Activated CD4-positive, alpha-beta T cell treated with anti-CD3 and anti-CD28 coated beads, Interleukin-2, amount 10 ng/mL, durations not matched to agents 24 days and 14 days (primary cell): ENCODE measurements at regions not wholly inside any gene's neighbourhood (a gene's known extent, or its start where the extent isn't known, plus 50 kb on each side); places are given as distances from the start of the nearest gene placed in this dataset.
"Not testable (repeated sequence)": the region's sequence is repeated elsewhere in the genome, so short reads cannot be mapped to it uniquely, and the experiment has no call there.

Source experiments
- DNase-seq: peaks from one replicate; pipeline ENCODE4 v3.0.0; 2022
- H3K27ac Mint-ChIP-seq: one replicate; pipeline ENCODE4 v1.8.0; 2022; ENCODE audit warnings: mild to moderate bottlenecking, mixed read lengths
- H3K27me3 Mint-ChIP-seq: one replicate; pipeline ENCODE4 v1.8.0; 2022; ENCODE audit warnings: mixed read lengths
- H3K36me3 Mint-ChIP-seq: one replicate; pipeline ENCODE4 v1.8.0; 2022; ENCODE audit warnings: low read depth, mild to moderate bottlenecking, mixed read lengths
- H3K4me1 Mint-ChIP-seq: one replicate; pipeline ENCODE4 v1.8.0; 2021; ENCODE audit warnings: mixed read lengths
- H3K4me3 Mint-ChIP-seq: one replicate; pipeline ENCODE4 v1.8.0; 2022; ENCODE audit warnings: mild to moderate bottlenecking, moderate library complexity, mixed read lengths
- H3K9me3 Mint-ChIP-seq: one replicate; pipeline ENCODE4 v1.8.0; 2021; ENCODE audit warnings: mixed read lengths
- intact Hi-C: fragments of 100-400 bp; cut with micrococcal nuclease; formaldehyde crosslinking; loops from one replicate; pipeline ENCODE4 v1.15.1; 2023

DNA sequence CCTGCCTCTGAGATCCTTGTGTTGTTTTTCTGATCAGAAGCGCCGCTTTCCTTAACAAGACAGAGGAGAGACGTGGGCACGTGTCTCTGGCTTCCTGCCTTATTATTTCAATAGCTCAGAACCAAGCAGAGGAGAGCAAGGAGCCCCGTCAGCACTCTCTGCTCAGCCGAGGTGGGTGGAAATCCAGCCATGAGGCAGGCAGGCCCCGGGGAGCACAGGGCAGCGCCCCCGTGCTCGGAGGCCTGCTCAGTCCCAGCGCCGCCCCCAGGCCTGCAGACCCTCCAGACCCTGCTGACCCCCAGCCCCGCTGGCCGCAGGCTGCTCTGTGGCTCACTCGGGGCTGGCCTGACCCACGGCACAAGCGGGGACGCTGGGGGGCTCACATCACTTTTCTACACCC lies 162.8 kb downstream of the BRD1 start:
- no peaks in the 10 kb centered on the region for H3K9me3 Mint-ChIP-seq
- no peak overlapping the region for H3K4me3 Mint-ChIP-seq
- peaks cover 14% of the 10 kb centered on the region for H3K27me3 Mint-ChIP-seq
- H3K27ac Mint-ChIP-seq, result no peak overlapping the region
- no peak for DNase-seq
- H3K36me3 Mint-ChIP-seq, result no peaks in the 10 kb centered on the region
- intact Hi-C loops, result no loop called here
- peaks cover 8% of the 10 kb centered on the region for H3K4me1 Mint-ChIP-seq

DNA sequence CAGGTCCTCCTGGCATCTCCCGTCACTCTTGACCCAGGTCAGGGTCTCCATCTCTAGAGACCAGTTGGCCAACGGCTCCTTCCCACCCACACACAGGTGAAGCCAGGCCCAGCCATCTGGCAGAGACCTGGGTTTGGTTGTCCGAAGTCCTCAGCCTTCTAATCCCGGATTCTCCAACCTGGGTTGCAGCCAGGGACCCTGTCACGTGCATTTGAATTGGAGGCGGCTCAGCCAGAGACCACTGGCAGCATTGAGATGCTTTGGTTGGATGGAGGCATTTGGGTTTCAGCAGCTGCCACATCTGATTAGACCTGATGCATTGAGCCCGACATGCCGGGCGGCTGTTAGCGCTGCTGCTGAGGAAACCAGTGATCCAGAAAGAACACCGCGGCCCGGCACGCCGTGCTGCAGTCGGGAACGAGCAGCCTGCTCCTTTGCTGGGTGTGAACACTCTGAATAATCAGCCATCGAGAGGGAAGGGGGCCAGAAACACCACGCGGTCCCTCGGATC lies 163.2 kb downstream of the BRD1 start:
- intact Hi-C loops, result no loop called here

DNA sequence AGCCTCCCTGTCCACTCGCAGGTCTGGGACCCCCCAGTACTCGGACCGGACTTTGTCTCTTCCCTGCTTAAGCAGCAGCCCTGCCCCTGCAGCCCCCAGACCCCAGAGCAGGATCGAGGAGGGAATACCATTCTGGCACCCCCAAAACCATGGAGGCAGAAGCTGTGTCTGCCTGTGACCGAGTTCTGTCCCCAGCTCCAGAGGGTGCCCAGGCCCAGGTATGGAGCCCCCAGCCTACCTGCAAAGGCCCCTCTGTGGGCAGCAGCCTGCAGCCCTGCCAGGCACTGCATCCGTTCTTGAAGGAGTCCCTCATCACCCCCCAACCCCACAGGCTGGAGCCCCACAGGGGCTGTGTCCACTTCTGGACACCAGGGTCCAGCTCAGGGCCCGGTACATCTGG lies 163.8 kb downstream of the BRD1 start:
- intact Hi-C loops, result no loop called here
- DNase-seq, result no peak
- Mint-ChIP-seq H3K27ac (no peak overlapping the region), H3K4me1 (peaks cover 5% of the 10 kb centered on the region), H3K27me3 (peaks cover 5% of the 10 kb centered on the region), H3K4me3 (no peak overlapping the region), H3K36me3 (no peaks in the 10 kb centered on the region), H3K9me3 (no peaks in the 10 kb centered on the region)

More for the DNA sequence above, 163.2 kb downstream of the BRD1 start:
- Mint-ChIP-seq H3K4me1 (peaks cover 8% of the 10 kb centered on the region), H3K36me3 (no peaks in the 10 kb centered on the region), H3K4me3 (no peak overlapping the region), H3K9me3 (no peaks in the 10 kb centered on the region), H3K27me3 (peaks cover 11% of the 10 kb centered on the region), H3K27ac (no peak overlapping the region)
- no peak for DNase-seq

DNA sequence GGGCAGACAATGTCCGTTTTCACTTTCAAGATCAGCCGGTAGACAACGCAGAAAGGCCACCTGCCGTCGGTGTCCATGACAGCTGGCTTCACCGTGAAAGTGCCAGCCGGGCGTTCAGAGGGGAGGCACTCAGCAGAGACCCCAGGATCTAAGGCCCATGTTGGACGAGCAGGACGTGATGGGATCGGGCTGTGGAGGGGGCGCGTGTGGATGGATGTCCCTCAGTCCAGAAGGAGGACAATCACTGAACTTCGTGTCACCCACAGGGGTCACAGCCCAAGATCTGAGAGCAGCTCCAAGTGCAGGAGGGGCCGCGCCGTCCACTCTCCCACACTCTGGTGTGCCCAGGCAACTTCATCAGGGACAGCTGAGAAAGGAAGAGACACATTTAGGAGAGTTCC lies 164.4 kb downstream of the BRD1 start:
- DNase-seq, result no peak
- peaks cover 4% of the 10 kb centered on the region for H3K27me3 Mint-ChIP-seq
- H3K9me3 Mint-ChIP-seq, result no peaks in the 10 kb centered on the region
- no peak overlapping the region for H3K27ac Mint-ChIP-seq
- H3K36me3 Mint-ChIP-seq, result no peaks in the 10 kb centered on the region
- no peak overlapping the region for H3K4me3 Mint-ChIP-seq
- intact Hi-C loops, result no loop called here
- H3K4me1 Mint-ChIP-seq, result peaks cover 5% of the 10 kb centered on the region

DNA sequence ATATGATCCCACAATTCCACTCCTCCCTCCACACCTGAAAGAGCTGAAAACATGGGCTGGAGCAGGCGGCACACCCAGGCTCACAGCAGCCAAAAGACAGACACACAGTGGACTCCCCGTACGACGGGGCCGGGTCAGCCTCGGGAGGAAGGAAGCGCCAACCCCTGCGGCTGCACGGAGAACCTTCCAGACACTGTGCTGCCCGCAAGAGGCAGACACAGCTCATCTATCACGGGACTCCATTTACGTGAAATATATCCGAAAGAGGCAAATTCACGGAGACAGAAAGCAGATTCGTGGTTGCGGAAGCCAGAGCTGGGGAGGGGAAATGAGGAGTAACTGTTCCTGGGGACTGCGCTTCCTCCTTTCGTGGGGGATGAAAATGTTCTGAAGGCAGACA lies 165.0 kb downstream of the BRD1 start:
- Mint-ChIP-seq H3K4me1 (peaks cover 8% of the 10 kb centered on the region), H3K9me3 (no peaks in the 10 kb centered on the region), H3K27ac (no peak overlapping the region), H3K36me3 (peaks cover 2% of the 10 kb centered on the region), H3K27me3 (peaks cover 3% of the 10 kb centered on the region), H3K4me3 (no peak overlapping the region)
- intact Hi-C loops, result no loop called here
- DNase-seq, result no peak

DNA sequence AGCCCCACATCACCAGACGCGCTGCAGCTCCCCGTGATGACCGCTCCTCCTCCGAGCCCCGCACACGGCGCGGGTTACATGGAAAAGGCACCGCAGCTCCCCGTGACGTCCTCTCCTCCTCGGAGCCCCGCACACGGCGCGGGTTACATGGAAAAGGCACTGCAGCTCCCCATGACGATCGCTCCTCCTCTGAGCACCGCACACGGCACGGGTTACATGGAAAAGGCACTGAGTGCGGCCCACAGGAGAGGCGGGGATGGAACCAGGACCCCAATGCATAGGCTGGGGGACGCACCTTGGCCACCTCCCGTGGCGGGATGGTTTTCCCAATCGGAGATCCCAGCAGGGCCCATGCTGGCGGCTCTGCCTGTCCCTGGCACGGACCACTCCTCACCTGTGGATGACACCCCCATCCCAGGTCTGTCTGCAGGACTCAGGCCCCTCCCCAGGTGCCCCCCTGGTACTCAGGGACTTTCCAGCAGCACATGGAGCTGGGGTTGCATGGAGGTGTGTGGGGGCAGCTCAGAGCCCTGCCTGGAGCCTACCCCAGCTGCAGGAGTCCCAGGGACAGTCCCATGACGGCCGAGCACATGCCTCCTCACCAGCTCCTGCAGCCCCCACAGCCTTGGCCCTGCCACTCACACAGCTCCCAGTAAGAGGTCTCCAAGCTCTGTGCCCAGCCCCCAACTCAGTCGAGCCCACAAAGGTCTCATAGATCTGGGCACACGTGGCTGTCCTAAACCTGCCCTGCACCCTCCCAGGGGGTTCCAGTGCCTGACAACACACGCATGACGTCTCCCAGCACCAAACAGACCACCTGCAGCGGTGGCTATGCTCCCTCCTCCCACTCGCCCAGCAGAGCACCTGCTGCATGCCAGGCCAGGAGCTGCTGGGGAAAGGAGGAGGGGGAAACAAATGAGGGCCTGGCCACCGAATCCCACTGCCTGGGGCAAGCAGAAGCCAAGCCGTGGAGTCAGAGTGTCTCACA lies 166.6 kb downstream of the BRD1 start:
- intact Hi-C loops, result no loop called here
- H3K27me3 Mint-ChIP-seq, result no peaks in the 10 kb centered on the region
- no peak for DNase-seq
- H3K36me3 Mint-ChIP-seq, result peaks cover 5% of the 10 kb centered on the region
- no peaks in the 10 kb centered on the region for H3K9me3 Mint-ChIP-seq
- peaks cover 4% of the 10 kb centered on the region for H3K4me1 Mint-ChIP-seq
- no peak overlapping the region for H3K27ac Mint-ChIP-seq
- H3K4me3 Mint-ChIP-seq, result no peak overlapping the region

DNA sequence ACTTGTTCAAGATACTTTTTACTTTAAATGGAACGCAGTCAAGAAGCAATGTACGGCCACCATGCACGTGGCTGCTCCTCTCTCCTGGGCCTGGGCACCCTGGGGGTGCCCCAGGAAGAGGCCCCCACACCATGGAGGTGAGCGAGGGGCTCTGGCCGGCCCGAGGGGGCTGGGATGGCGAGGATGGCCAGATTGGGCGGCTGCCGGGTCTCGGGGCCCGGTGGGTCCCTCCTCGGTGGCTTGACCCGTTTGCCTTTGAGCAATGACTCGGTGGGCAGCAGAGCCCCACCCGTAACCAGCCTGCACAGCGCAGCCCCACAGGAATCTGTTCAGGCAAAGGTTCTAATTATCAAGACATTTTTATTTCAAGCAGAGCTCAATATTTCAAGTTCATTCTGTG lies 167.4 kb downstream of the BRD1 start:
- no peaks in the 10 kb centered on the region for H3K27me3 Mint-ChIP-seq
- peaks cover 9% of the 10 kb centered on the region for H3K4me1 Mint-ChIP-seq
- no peak overlapping the region for H3K27ac Mint-ChIP-seq
- intact Hi-C loops, result no loop called here
- DNase-seq, result no peak
- no peak overlapping the region for H3K4me3 Mint-ChIP-seq
- no peaks in the 10 kb centered on the region for H3K9me3 Mint-ChIP-seq
- peaks cover 8% of the 10 kb centered on the region for H3K36me3 Mint-ChIP-seq

DNA sequence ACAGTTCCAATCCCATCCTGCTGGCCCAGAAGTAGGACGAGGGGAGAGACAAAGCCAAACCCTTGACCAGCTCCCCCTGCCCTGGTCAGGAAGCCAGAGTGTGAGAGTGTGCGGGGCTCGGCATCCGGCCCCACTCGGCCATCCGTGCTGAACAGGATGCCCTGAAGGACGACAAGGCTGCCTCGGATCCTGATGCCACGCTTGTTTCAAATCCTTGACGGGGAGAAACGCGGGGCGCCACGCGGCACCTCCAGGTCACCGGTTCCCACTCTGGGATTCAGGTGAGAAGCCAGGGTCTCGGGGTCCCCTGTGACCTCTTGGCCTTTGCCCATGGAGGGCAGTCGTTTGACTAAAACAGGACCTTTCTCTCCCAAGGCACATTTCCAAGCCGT lies 167.8 kb downstream of the BRD1 start:
- H3K27ac Mint-ChIP-seq, result no peak overlapping the region
- intact Hi-C loops, result no loop called here
- H3K4me1 Mint-ChIP-seq, result peaks cover 10% of the 10 kb centered on the region
- H3K4me3 Mint-ChIP-seq, result no peak overlapping the region
- peaks cover 11% of the 10 kb centered on the region for H3K36me3 Mint-ChIP-seq
- no peaks in the 10 kb centered on the region for H3K27me3 Mint-ChIP-seq
- DNase-seq, result no peak
- H3K9me3 Mint-ChIP-seq, result no peaks in the 10 kb centered on the region

DNA sequence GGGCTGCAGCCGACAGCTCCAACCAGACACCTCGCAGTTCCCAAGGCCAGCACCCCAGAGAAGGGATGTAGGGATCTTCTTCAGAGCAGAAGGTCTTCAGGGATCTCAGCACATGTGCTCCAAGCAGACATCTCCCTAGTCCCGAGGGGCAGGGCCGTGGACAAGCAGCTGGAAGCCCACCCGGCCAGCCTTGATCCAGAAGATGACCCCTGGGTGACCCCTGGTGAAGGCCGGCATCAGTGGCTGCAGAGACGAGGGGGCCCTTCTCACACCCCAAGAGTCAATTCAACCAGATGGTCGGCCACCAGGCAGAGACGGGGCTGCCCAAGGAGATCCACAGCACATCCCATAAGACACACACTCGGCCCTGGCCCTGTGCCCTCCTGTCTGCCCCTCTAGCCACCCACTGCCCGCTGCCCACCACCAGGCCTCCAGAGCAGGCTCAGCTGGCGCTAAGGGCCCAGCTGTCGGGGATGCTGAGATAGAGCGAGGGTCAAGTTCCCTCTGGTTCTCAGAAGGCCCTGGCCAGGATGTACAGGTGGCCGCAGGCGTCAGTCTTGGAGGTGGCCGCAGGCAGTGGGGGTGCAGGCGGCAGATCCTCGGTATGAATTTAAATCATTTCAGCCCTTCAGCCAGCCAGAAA lies 168.3 kb downstream of the BRD1 start:
- no peaks in the 10 kb centered on the region for H3K27me3 Mint-ChIP-seq
- peaks cover 15% of the 10 kb centered on the region for H3K36me3 Mint-ChIP-seq
- no peak overlapping the region for H3K27ac Mint-ChIP-seq
- no peaks in the 10 kb centered on the region for H3K9me3 Mint-ChIP-seq
- H3K4me1 Mint-ChIP-seq, result peaks cover 10% of the 10 kb centered on the region
- H3K4me3 Mint-ChIP-seq, result no peak overlapping the region
- no peak for DNase-seq
- intact Hi-C loops, result no loop called here

DNA sequence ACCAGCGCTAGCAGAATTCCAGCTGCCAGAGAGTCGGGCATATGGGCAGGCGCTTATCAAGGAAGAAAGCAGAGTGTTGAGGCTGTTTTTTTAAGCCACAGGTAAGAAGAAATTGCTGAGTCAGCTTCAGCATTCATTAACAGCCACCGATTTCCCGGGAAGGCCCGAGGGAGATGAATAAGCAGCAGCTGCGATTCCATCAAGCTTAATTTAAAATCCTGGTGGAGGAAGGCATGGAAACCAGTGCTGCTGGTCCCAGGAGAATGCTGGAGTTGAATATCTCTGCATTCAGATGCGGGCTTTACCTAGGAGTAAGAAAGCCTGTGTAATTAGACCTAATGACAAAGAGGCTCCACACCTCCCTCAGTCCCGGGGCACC lies 168.8 kb downstream of the BRD1 start:
- Mint-ChIP-seq H3K27me3 (no peaks in the 10 kb centered on the region), H3K9me3 (no peaks in the 10 kb centered on the region), H3K4me1 (peaks cover 10% of the 10 kb centered on the region), H3K4me3 (no peak overlapping the region), H3K36me3 (peaks cover 16% of the 10 kb centered on the region), H3K27ac (no peak overlapping the region)
- intact Hi-C loops, result no loop called here
- DNase-seq, result no peak

DNA sequence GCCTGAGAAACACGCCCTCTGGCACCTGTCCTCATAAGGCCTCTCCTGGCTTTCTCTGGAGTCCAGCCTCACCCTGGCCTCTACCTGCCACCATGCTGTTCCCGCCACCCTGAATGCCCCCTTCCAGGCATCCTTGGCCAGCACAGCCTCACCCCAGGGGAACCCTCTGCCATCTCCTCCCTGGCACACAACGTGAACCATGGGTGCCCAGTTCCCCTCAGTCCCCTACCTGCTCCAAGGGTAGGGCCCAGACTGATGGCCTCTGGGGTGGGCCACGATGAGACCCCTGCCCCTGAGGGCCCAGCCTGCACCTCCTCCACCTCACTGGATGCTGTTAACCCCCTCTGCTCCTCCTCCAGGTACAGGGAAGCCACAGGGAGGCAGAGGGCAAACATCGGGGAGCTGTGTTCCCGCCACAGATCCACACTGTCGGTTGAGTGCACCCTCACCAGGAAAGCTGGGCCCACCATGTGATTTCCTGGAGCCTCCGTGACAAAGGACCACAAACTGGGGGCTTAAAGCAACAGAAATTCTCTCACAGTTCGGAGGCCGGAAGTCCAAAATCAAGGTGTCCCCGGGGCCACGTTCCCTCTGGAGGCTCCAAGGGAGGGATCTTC lies 169.6 kb downstream of the BRD1 start:
- Mint-ChIP-seq H3K4me1 (peaks cover 10% of the 10 kb centered on the region), H3K27me3 (no peaks in the 10 kb centered on the region), H3K27ac (peak overlapping the region; percentile 52), H3K4me3 (peak overlapping the region; percentile 89), H3K36me3 (peaks cover 16% of the 10 kb centered on the region), H3K9me3 (no peaks in the 10 kb centered on the region)
- DNase-seq, result no peak
- intact Hi-C loops, result no loop called here

DNA sequence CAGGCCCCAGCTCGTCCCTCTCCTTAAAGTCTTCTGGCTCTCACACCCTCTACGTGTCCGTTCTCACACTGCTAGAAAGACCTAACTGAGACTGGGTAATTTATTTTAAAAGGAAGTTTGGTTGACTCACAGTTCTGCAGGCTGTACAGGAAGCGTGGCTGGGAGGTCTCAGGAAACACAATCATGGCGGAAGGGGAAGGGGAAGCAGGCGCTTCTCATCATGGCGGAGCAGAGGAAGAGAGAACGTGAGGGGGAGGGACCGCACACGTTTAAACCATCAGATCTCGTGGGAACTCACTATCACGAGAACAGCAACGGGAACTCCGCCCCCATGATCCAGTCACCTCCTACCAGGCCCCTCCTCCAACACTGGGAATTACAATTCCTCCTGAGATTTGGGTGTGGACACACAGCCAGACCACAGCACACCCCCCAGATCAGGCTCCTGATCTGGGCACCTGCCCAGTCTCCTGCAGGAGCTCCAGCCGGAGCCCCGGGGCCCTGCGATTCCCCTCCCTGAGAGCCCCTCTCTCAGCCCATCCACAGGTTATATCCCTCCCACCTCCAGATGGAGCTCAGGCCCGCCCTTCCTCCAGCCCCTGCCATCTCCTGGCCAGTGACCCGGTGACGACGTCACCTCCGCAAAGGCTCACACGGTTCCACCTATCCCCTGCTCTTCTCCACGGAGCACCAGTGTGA lies 170.2 kb downstream of the BRD1 start:
- H3K9me3 Mint-ChIP-seq, result no peaks in the 10 kb centered on the region
- H3K4me3 Mint-ChIP-seq, result peak overlapping the region; percentile 89
- H3K27ac Mint-ChIP-seq, result peak overlapping the region; percentile 77
- peaks cover 10% of the 10 kb centered on the region for H3K4me1 Mint-ChIP-seq
- H3K36me3 Mint-ChIP-seq, result peaks cover 19% of the 10 kb centered on the region
- no peaks in the 10 kb centered on the region for H3K27me3 Mint-ChIP-seq
- intact Hi-C loops, result no loop called here
- peak; percentile 92 for DNase-seq

DNA sequence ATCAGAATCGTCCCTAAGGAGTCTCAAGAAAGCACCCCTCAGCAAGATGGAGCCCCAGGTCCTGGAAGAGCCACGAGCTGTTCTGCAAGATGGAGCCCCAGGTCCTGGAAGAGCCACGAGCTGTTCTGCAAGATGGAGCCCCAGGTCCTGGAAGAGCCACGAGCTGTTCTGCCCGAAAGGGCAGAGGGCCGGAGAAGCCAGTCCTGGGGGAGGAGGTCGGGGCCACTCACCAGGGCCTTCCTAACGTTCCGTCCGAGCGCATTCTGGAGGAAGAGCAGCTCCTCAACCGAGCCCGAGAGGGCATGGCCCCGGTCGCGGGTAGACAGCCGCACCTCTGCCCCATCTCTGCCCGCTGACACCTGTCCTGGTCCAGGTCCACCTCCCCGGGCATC lies 170.8 kb downstream of the BRD1 start:
- intact Hi-C loops, H3K27me3 Mint-ChIP-seq, H3K9me3 Mint-ChIP-seq: not testable (repeated sequence)
- peak; percentile 85 for DNase-seq
- H3K27ac Mint-ChIP-seq, result peak overlapping the region; percentile 77
- peaks cover 23% of the 10 kb centered on the region for H3K36me3 Mint-ChIP-seq
- peaks cover 10% of the 10 kb centered on the region for H3K4me1 Mint-ChIP-seq
- H3K4me3 Mint-ChIP-seq, result peak overlapping the region; percentile 89
